ENCODE measurements at regions not wholly inside any gene's neighbourhood (a gene's known extent, or its start where the extent isn't known, plus 50 kb on each side); places are given as distances from the start of the nearest gene placed in this dataset.

DNA sequence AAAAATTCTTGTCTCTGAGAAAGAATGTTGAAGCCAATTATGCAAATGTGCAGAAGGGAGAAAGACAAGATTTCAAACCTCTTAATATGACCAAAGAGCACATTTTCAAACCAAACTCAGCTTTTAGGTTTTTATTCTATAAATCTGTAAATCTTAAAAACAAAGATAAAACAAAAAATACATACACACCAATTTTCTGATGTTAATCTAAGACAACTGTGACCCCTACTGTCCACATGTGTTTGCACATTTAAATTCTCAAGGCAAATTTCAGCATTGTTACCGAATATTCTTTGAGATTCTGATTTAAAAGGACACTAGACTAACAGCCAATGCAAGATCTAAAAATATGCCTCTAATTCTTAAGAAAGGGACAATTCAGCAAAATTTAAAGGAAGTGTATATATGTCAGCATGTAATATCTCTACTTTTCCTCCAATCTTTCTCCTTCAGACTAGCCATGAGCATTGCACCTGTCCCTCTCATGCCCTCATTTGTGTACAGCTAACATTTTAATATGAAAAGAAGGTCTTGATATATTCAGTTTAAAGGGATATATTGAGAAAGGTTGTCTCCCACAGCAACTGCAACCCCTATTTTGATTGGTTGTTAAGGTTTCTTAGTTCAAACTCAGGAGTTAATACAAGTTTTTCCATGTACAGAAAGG is 417.9 kb downstream of the IPMK start:
- DNase-seq = peak; percentile 5

DNA sequence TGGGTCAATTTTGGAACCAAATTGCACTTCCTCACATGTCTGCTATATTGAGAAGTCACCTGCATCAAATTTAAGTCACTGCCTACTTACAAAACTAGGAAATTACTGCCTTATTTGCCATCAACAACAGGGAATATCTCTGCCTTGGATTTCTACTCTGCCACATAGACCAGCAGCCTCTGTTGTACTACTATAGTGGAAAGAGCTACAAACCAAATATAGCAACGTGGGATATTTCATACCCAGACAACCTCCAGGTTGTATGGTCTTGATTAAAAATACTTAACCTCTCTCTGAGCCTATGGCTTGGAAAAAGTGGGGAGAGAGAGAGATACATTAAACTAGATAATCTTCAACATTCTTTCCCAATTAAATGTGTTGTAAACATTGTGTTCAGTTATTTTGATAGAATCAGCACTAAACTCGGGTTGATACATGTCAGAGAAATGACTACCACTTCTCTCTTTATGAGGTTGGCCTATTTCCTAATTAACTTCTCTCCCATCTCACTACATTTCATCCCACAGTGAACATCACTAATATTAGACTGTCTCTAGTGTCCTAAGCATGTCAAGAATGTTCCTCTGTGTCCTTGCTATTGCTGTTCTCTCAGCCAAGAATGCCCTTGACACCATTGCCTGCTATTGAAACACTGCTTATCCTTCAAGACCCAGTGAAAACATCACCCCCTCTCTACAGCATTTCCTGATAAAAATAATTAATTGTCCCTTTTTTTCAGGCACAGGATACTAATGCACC is 421.2 kb downstream of the IPMK start:
- DNase-seq = no peak

DNA sequence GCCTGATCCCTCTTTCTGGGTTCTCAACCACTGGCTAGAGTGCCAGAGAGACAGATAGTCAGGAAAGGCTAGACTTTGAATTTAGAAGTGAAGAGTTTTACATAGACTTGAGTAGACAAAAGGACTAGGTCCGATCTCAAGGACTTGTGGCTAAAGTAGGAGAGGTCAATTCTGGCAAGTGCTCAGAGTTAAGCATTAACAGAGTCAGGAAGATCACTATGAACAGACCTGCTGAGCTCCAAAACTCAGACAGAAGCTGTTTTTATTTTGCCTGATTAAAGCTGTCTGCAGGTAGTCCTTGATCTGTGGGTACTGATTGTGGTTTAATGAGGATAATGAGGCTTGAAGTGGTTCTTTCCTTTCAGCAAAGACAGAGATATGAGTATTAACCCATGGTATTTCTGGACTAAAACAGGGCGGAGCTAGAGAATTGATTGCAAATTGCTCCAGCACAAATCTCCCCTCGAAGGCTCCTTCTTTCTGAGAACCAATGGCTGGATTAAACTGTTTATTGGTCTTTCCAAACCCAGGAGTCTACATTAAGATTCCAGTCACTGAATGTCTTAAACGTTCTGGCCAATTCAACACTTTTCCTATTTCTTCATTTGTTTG is 423.2 kb downstream of the IPMK start:
- no peak for DNase-seq

DNA sequence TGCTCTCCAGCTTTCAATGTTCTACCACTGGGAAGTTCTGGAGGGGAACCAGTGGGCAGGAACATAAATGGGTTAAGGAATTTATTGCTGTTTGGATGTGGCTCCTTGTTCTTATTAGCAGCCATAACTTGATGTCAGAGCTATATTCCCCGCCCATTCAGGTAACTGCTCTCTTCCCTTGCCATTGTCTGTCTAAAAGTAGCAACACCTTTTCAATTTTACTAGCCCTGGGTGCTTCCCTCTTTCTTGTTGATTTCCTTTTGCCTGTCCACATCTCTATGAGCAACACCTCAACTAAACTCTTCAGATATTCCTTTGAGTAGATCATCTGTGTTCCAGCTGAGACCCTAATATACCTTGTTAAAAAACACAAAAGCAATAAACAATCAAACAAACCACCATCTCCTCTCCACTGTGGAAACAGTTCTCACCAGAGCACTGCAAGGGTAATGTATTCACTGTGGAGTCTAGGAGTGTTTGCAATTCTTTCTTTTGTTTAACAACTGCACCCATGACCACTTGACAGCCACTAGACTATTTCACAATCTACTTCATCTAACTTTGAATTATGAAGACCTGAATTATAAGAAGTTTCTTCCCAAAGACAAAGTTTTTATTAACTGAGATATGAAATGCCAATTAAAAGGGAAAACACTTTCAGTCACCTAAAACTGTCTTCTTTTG is 436.7 kb downstream of the IPMK start:
- DNase-seq = no peak

DNA sequence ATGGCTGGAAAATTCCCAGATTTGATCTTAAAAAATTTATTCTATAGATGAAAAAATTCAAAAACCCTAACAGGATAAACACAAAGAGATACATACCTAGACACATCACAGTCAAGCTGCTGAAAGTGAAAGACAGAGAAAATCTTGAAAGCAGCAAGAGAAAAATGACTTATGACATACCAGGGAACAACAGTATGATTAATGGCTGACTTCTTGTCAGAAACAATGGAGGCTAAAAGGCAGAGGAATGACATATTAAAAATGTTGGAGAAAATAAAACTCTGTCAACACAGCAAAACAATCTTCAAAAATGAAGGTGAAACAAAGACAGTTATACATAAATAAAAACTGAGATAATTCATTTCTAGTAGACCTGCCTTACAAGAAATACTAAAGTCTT is 442.7 kb downstream of the IPMK start:
- DNase-seq = no peak

DNA sequence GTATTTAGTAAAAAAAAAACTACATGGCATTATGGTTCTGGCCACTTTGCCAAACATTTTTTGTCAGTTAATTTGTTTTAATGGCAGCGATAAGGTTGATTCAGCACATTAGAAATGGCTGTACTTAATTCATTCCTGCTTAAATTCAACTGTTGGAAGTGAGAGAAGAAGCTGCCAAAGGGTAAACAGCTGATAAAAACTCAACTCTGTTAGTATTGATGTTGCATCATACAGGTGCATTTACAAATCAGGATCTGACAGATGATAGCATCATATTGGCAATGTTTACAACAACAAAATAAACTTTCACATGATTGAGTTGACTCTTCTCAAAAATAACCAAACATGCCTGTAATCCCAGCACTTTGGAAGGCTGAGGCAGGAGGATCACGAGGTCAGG is 444.3 kb downstream of the IPMK start:
- DNase-seq = no peak

DNA sequence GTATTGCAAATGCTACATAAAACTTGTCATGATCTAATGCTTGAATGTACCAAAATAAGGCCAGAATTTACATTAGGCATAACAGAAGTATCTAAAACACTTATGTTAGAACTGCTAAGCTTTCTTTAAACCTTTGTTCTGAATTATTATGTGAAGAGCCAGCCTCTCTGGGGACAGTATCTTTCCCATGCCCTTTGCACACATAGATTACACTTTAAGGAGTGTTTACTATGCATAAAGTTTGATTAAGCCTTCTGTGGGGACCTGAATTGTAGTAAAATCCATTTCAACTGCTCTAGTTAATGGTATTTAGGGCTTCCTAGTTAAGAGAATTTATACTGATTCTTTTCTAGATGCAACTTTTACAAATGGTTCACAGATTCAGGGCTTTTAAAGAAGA is 444.7 kb downstream of the IPMK start:
- no peak for DNase-seq

DNA sequence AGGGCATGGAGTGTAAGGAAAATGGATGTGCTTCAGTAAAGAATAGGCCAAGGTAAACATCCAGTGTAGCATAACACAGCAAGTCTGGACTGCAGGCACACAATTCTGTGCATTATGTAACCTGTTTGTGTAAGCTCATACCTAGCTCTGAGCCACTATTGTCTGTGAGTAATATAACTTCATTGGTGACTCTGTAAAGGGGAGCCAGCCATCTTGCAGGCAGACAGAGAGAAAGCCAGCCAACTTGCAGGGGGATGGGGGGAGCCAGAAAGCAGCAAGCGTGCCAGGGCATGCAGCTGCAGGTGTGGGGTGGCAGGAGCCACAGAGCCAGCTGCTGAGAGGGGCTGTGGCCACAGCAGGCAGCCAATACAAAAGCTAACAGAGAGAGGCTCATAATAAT is 449.2 kb downstream of the IPMK start:
- no peak for DNase-seq

DNA sequence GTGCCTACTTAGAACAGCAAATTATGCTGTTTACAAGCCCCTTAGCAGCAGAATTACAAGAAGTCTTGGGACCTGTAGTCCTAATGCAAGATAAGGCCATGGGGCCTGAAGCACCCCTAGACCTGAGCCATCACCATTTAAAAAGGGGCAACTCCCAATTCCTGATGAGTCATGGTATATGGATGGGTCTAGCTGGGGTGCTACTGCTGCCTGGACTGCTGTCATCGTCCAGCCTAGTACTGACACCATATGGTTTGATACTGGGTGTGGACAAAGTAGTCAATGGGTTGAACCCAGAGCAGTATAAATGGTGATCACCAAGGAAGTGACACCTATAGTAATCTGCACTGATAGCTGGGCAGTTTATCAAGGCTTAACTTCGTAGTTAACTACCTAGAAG is 450.0 kb downstream of the IPMK start:
- no peak for DNase-seq

DNA sequence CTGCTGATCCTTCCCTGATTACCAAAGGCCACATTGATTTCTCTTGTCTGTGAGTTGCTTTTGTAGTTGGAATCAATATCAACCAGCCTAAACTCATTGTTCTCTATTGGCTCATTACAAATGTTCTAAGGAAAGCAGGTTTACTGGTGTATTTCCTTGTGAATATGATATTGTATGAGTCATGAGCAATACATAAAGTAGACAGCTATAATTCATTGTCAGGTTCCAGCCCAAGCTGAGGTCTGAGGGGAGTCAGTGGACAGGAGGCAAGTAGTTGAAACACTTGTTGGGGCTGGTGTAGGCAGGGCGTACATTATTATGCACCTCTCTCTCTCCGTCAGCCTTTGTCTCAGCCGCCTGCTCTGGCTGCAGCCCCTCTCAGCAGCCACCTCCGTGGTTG is 451.7 kb downstream of the IPMK start:
- DNase-seq = no peak

DNA sequence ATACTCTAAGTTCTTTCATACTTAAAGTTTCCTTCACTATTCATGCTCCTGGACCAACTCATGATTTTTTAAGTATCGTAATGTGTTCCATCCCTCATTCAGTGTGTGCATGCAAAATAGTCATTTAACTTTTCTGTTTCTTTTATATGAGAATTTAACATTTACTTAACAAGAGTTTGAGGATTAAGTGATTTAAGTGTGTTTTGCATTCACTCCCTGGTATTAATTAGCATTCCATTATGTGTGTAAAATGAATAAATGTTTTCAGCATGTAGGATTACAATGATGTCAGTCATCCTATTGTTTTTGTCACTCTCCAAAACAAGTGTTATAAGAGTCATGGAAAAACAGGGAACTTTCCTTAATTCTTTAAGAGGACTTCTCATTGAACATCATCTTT is 457.7 kb downstream of the IPMK start:
- no peak for DNase-seq

DNA sequence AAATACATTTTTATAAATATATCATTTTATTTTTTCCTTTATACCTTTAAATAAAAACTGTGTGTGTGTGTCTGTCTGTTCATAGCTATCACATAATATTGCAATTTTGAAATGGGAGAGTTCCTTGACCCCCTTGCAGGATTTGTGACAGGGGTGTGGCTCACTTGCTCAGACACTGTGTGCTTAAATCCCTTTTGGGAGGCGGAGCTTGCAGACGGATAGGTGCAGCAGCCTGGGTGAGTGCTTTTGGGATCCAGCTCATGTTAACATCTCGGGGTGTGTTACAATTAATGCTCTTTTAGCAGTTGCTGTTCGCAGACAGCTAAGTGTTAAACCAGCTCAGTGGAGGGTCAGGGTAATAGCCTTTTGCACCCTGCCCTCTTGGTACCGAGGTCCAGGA is 459.8 kb downstream of the IPMK start:
- no peak for DNase-seq

DNA sequence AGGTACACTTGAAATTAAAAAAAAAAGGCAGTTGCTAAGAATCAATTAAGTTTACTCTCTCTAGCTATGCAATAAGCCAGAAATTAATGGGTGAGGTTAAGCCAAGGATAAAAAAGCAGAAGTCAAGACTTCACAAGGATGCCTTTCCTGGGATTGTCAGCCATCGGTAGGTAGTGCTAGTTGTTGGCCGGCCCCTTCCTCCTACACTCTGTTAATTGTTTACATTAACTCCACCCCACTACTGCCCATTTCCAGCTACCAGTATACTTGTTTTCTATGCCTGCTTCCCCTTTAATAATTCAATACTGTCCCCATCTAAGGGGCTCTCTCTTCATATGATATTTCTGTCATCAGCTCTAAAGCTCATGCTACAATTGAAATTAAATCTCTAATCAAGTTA is 461.0 kb downstream of the IPMK start:
- no peak for DNase-seq

DNA sequence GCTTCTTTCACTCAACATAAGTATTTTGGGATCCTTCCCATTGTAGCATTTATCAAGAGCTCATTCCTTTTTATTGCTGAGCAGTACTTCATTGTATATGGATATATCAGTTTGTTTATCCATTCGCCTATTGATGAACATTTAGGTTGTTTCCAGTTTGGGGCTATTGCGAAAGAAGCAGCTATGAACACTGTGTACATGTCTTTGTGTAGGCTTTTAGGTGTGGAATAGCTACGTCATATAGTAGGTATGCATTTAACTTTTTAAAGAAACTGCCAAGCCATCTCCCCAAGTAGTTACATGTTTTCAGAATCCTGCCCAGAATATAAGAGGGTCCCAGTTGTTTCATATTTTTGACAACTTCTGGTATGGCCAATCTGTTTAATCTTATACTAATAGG is 468.1 kb downstream of the IPMK start:
- no peak for DNase-seq

DNA sequence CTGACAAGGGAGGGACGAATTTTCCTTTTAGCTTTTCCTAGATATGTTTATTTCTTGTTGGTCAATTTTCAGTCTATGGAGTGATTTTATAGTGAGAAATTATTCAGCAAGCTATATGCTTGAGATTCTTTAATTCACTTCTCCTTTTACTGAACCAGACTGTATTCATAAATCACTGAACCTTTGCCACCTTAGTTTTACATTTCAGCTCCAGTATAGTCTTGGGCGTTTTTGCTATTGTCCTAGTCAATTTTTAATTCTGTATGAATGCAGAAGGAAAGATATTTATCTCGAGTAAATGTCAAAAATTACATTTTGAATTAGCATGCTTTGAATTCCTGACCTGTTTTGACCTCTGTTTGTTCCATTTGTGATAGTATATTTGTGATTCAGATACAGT is 468.9 kb downstream of the IPMK start:
- no peak for DNase-seq

DNA sequence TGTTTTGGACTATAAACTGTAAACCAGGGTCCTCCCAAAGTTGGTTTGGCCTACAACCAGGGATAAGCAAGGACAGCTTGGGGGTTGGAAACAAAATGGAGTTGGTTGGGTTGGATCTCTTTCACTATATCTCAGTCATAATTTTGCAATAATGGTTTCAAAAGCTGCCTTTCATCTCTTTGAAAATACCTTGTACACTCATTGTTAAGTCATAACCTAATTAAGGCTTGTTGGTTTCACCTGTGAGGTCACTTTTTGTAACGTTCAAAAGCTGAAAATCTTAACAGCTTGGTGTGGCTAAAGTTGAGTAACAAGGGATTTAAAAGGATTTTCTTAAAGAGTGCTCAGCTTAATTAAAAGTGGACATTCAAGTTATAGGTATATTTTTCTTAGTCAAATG is 476.1 kb downstream of the IPMK start:
- DNase-seq = no peak

DNA sequence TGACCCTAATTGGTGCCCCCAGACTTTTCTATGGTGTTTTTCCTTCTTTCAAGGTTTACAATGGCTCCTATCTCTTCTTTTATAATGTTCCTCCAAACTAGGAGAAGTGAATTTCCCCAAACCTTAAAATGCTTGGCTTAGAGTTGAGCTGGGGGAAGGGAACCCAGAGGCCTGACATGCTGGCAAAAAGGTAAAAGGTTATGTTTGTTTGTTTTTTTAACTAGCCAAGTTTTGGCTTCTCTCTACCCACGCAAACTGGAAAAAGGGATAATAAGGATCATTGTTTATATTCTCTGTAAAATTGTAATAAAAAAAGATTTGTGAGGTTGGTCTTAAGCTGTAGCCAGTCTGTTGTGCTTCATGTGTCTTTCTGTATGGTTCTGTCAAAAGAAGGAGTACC is 477.0 kb downstream of the IPMK start:
- no peak for DNase-seq

DNA sequence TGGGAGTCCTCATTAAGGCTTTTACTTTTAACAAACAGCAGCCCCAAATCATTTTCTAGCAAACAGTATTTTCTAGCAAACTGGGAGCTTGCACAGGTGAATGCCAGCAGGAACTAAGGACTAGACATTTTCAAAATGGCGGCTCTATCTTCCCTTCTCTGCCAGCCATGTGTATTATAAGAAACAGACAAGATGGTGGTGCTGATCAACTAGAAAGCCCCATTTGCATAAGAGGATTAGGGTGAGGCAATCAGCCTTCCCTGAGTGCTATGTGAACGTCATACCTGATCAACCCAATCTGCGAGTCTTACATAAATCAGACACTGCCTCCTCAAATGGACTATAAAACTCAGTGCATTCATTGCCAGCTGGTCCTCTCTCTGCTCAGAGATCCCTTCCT is 479.6 kb downstream of the IPMK start:
- no peak for DNase-seq

DNA sequence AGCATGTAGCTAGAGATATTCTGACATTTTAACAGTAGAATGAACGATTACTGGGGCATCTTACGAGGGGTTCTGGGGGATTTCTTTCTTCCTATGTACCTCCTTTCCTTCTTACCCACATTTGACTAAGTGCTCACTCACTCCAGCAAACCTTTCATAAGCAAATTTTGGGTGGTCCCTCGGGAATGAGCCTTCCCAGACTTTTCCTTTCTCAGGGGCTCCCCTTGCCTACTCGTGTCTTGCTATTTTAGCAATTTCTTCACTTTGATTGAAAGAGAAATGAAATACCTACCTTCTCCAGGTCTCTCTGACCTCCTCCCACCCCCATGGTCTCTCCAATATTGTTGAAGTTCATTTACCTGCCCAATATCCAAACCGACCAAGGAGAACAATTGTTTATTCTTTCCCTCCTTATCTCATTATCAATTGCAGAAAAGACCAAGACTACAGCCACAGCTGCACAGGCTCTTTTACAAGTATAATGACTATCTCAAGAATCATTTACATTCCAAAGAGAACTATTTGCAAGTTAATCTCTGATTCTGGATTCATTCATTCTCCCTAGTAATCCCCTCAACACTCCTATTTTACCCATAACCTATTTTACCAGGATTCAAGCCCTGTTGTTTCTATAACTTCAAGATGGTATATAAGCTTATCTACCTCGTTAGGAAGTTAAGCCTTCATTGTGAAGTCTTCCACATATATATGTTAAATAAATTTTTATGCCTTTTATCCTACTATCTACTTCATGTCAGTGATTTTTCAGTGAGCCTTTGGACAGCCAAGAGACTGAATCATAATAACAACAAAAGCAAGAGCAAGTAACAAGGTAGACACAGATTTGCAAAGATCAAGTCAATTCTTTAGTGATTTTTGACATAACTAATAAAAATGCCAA is 480.6 kb downstream of the IPMK start:
- DNase-seq = no peak

DNA sequence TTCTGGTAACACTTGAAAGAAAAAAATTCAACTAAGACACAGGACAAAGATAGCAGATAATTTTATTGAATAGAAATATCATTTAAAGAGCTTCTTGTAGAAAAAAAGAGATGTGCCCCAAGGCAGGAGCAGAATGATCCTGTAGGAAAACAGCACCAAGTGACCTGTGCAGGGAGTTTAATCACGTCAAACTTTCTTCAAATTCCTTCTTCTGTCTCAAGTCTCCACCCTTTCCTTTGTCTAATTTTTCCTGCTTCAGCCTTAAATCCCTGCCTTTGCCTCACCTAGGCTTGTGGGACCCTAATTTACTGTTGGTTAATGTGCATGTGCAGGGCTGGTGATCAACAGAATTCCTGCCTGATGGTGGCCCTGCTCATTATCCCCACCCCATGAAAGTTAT is 481.4 kb downstream of the IPMK start:
- DNase-seq = no peak

DNA sequence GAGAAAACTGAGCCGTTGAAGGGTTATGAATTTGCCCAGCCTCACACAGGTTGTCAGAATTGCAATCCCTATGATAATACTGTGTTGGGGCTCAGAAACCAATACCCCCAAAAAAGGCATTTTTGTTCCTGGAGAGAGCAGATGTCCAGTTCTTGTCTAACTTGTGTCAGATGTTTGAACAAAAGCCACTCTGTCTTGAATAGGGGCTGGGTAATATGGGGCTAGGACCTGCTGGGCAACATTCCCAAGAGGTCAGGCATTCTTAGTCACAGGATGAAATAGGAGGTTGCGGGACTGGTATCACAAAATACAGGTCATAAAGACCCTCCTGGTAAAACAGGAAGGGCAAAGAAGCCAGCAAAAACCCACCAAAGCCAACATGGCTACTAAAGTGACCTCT is 482.1 kb downstream of the IPMK start:
- DNase-seq = no peak

DNA sequence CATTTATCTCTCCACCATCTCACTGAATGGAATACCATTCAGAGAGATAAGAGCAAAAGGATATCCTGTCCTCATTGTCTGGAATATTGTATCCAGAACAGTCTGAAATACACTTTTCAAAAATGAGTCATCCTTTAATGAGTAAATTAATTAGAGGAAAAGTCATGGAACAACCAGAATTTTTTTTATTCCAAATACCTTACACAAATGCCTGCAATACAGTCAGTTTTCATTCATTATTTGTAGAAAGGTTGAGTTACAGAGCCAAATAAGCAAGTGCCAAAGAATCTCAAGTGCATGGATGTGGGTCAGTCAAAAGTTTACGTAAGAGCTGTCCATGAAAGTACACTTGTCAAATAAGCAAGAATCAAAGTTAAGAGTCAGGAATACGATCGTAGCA is 482.6 kb downstream of the IPMK start:
- DNase-seq = no peak

Measured in DMS79 treated with DMSO at 0.1 percent for 48 hours (cell line).